H9 (cell line): ENCODE measurements at regions not wholly inside any gene's neighbourhood (a gene's known extent, or its start where the extent isn't known, plus 50 kb on each side); places are given as distances from the start of the nearest gene placed in this dataset.

Source experiments
- DNase-seq: peaks from one replicate; pipeline ENCODE4 v3.0.0-alpha.2; 2017
- H2AFZ ChIP-seq: one replicate; pipeline ENCODE4 v1.6.1; 2013; ENCODE audit warnings: mild to moderate bottlenecking, low read length, control low read depth, moderate library complexity
- H2AK5ac ChIP-seq: 2 replicates; pipeline ENCODE4 v1.6.1; 2013; ENCODE audit warnings: low read length, control low read depth, mixed read lengths; ENCODE audit not compliant: insufficient read length
- H2BK120ac ChIP-seq: one replicate; pipeline ENCODE4 v1.6.1; 2013; ENCODE audit warnings: low read depth, mild to moderate bottlenecking, low read length, control low read depth, inconsistent platforms; ENCODE audit not compliant: poor library complexity, severe bottlenecking
- H2BK12ac ChIP-seq: 2 replicates; pipeline ENCODE4 v1.6.1; 2013; ENCODE audit warnings: low read length, control low read depth, mixed read lengths, low read depth; ENCODE audit not compliant: insufficient read length
- H2BK15ac ChIP-seq: 2 replicates; pipeline ENCODE4 v1.6.1; 2013; ENCODE audit warnings: low read depth, low read length, control low read depth
- H2BK20ac ChIP-seq: one replicate; pipeline ENCODE4 v1.6.1; 2013; ENCODE audit warnings: low read depth, mild to moderate bottlenecking, low read length, control low read depth, inconsistent platforms; ENCODE audit not compliant: poor library complexity, severe bottlenecking
- H2BK5ac ChIP-seq: 2 replicates; pipeline ENCODE4 v1.6.1; 2013; ENCODE audit warnings: low read length, control low read depth, mixed read lengths; ENCODE audit not compliant: insufficient read length
- H3K14ac ChIP-seq: 2 replicates; pipeline ENCODE4 v1.6.1; 2013; ENCODE audit warnings: low read length, control low read depth; ENCODE audit not compliant: insufficient read depth
- H3K18ac ChIP-seq: 2 replicates; pipeline ENCODE4 v1.6.1; 2013; ENCODE audit warnings: low read depth, mild to moderate bottlenecking, mixed read lengths, low read length, control low read depth; ENCODE audit not compliant: insufficient read length
- H3K23ac ChIP-seq: 2 replicates; pipeline ENCODE4 v1.6.1; 2013; ENCODE audit warnings: low read length, control low read depth, mixed read lengths, low read depth; ENCODE audit not compliant: insufficient read length
- H3K23me2 ChIP-seq: 2 replicates; pipeline ENCODE4 v1.6.1; 2013; ENCODE audit warnings: low read depth, mild to moderate bottlenecking, mixed read lengths, low read length, control low read depth; ENCODE audit not compliant: insufficient read length, poor library complexity, severe bottlenecking
- H3K27ac ChIP-seq: 2 replicates; pipeline ENCODE4 v1.5.1; 2013; ENCODE audit warnings: low read length, control low read depth, mixed read lengths, low read depth; ENCODE audit not compliant: insufficient read length
- H3K27me3 ChIP-seq: 2 replicates; pipeline ENCODE4 v1.6.1; 2013; ENCODE audit warnings: low read length, control low read depth, inconsistent platforms; ENCODE audit not compliant: insufficient read depth
- H3K4ac ChIP-seq: 2 replicates; pipeline ENCODE4 v1.6.1; 2013; ENCODE audit warnings: low read depth, mild to moderate bottlenecking, control low read depth, inconsistent platforms, low read length, moderate library complexity
- H3K4me1 ChIP-seq: 2 replicates; pipeline ENCODE4 v1.6.1; 2013; ENCODE audit warnings: low read length, control low read depth, inconsistent platforms; ENCODE audit not compliant: insufficient read depth
- H3K4me2 ChIP-seq: 2 replicates; pipeline ENCODE4 v1.6.1; 2013; ENCODE audit warnings: low read length, control low read depth, mixed read lengths; ENCODE audit not compliant: insufficient read length, insufficient read depth
- H3K56ac ChIP-seq: 2 replicates; pipeline ENCODE4 v1.6.1; 2013; ENCODE audit warnings: low read depth, mild to moderate bottlenecking, mixed read lengths, low read length, control low read depth; ENCODE audit not compliant: insufficient read length
- H3K79me1 ChIP-seq: 2 replicates; pipeline ENCODE4 v1.6.1; 2013; ENCODE audit warnings: low read depth, mild to moderate bottlenecking, moderate library complexity, low read length, control low read depth, inconsistent platforms; ENCODE audit not compliant: insufficient read depth, poor library complexity, severe bottlenecking
- H3K79me2 ChIP-seq: 2 replicates; pipeline ENCODE4 v1.6.1; 2013; ENCODE audit warnings: low read length, control low read depth, inconsistent platforms; ENCODE audit not compliant: insufficient read depth
- H3K9ac ChIP-seq: 2 replicates; pipeline ENCODE4 v1.6.1; 2013; ENCODE audit warnings: low read length, control low read depth, mixed read lengths; ENCODE audit not compliant: insufficient read length; ENCODE audit errors: extremely low read depth
- H3K9me3 ChIP-seq: one replicate; pipeline ENCODE4 v1.6.1; 2013; ENCODE audit warnings: low read depth, low read length, inconsistent platforms; ENCODE audit not compliant: control insufficient read depth
- H3T11ph ChIP-seq: one replicate; pipeline ENCODE4 v1.6.1; 2013; ENCODE audit warnings: mild to moderate bottlenecking, low read length, control low read depth, inconsistent platforms
- H4K20me1 ChIP-seq: one replicate; pipeline ENCODE4 v1.6.1; 2013; ENCODE audit not compliant: control insufficient read depth, insufficient read length, insufficient read depth
- H4K5ac ChIP-seq: 2 replicates; pipeline ENCODE4 v1.6.1; 2013; ENCODE audit warnings: low read depth, mild to moderate bottlenecking, mixed read lengths, low read length, control low read depth; ENCODE audit not compliant: insufficient read length
- H4K8ac ChIP-seq: replicated peaks from 2 replicates; pipeline ENCODE4 v1.6.1; 2013; ENCODE audit warnings: low read length, control low read depth, mixed read lengths, low read depth; ENCODE audit not compliant: insufficient read length
- H4K91ac ChIP-seq: 2 replicates; pipeline ENCODE4 v1.6.1; 2013; ENCODE audit warnings: low read depth, mild to moderate bottlenecking, moderate library complexity, mixed read lengths, low read length, control low read depth; ENCODE audit not compliant: insufficient read length
- H3K27ac Mint-ChIP-seq, 3 experiments: 2 replicates in 2 of 3; 3 replicates in 1 of 3; pipeline ENCODE4 v1.8.0; 2020 to 2021; ENCODE audit warnings: mixed read lengths in 3 of 3, mild to moderate bottlenecking in 1 of 3, moderate library complexity in 1 of 3
- H3K27me3 Mint-ChIP-seq: 2 replicates; pipeline ENCODE4 v1.8.0; 2021; ENCODE audit warnings: low read depth, mild to moderate bottlenecking, moderate library complexity, mixed read lengths
- H3K36me3 Mint-ChIP-seq, 3 experiments: 2 replicates in 2 of 3; 3 replicates in 1 of 3; pipeline ENCODE4 v1.8.0; 2020 to 2021; ENCODE audit warnings: low read depth in 3 of 3, mixed read lengths in 3 of 3; ENCODE audit not compliant: insufficient read depth in 1 of 3
- H3K4me1 Mint-ChIP-seq, 2 experiments: 2 replicates each; pipeline ENCODE4 v1.8.0; 2020; ENCODE audit warnings: mixed read lengths in 2 of 2
- H3K4me3 Mint-ChIP-seq, 2 experiments: 2 replicates in 1 of 2; 3 replicates in 1 of 2; pipeline ENCODE4 v1.8.0; 2020 to 2021; ENCODE audit warnings: mild to moderate bottlenecking in 2 of 2, mixed read lengths in 2 of 2, moderate library complexity in 1 of 2
- H3K9me3 Mint-ChIP-seq, 2 experiments: 2 replicates in 1 of 2; 3 replicates in 1 of 2; pipeline ENCODE4 v1.8.0; 2020; ENCODE audit warnings: mild to moderate bottlenecking in 2 of 2, mixed read lengths in 2 of 2, moderate library complexity in 1 of 2
- CTCF ChIP-seq: fragments of 200-600 bp; sonication (generic); conservative IDR thresholded peaks from 3 replicates; pipeline ENCODE4 v1.8.0; 2021; ENCODE audit warnings: antibody characterized with exemption, mild to moderate bottlenecking

DNA sequence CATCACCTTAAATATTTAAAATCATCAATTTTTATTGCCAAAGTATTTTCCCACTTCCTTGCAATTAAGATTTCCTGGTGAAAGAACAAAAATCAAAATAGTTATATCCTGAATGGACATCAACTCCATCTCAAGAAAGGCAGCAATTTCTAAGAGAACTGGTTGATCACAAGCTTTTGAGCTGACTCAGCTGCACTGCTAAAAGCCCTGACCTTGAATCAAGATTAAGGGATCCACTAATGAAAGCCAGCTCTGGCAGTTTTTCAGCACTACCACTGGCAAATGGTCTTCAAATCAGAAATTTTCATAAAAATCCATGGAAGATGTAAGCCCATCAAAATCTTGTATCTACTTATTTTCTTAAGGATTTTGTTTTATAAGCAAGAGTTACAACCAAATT, 123.4 kb downstream of the SLC6A15 start:
- Histone ChIP-seq H3K79me1 (no peaks in the 10 kb centered on the region), H3K23me2 (no peaks in the 10 kb centered on the region), H4K8ac (no peak overlapping the region), H4K91ac (no peak overlapping the region), H3K27ac (no peak overlapping the region), H3K9me3 (no peaks in the 10 kb centered on the region), H2BK15ac (no peak overlapping the region), H3K56ac (no peak overlapping the region), H2AK5ac (no peak overlapping the region), H2BK20ac (no peak overlapping the region), H3K27me3 (no peaks in the 10 kb centered on the region), H3K18ac (no peak overlapping the region), H4K5ac (no peak overlapping the region), H3K4me2 (no peak overlapping the region), H4K20me1 (no peaks in the 10 kb centered on the region), H2BK12ac (no peak overlapping the region), H2AFZ (no peak overlapping the region), H2BK5ac (no peak overlapping the region), H3K4ac (no peak overlapping the region), H3K9ac (no peak overlapping the region), H2BK120ac (no peak overlapping the region), H3K23ac (no peak overlapping the region), H3T11ph (no peak overlapping the region), H3K14ac (no peak overlapping the region), H3K4me1 (no peaks in the 10 kb centered on the region), H3K79me2 (no peaks in the 10 kb centered on the region)
- TF ChIP-seq CTCF, result no peak
- Mint-ChIP-seq H3K36me3 (no peaks in the 10 kb centered on the region), H3K27me3 (peaks cover 9% of the 10 kb centered on the region), H3K4me1 (peaks cover 0 to 4% of the 10 kb centered on the region in 2 experiments; a peak in 1 of 4 replicates), H3K4me3 (no peak overlapping the region), H3K9me3 (no peaks in the 10 kb centered on the region), H3K27ac (no peak overlapping the region)
- DNase-seq, result no peak
